ENCODE measurements at regions not wholly inside any gene's neighbourhood (a gene's known extent, or its start where the extent isn't known, plus 50 kb on each side); places are given as distances from the start of the nearest gene placed in this dataset.

GRCh38 chr9:78502566-78502965 is 205.6 kb downstream of the PSAT1 start:
- no peak for DNase-seq (ENCODE audit: low read depth)
- H3K4me3 ChIP-seq (ENCODE audit: low read depth, low read length): no peak overlapping the region
- in situ Hi-C loops (cut with HindIII; ENCODE audit: low sequenced_read_pairs): no loop called here
- TF ChIP-seq, protein P1, sequence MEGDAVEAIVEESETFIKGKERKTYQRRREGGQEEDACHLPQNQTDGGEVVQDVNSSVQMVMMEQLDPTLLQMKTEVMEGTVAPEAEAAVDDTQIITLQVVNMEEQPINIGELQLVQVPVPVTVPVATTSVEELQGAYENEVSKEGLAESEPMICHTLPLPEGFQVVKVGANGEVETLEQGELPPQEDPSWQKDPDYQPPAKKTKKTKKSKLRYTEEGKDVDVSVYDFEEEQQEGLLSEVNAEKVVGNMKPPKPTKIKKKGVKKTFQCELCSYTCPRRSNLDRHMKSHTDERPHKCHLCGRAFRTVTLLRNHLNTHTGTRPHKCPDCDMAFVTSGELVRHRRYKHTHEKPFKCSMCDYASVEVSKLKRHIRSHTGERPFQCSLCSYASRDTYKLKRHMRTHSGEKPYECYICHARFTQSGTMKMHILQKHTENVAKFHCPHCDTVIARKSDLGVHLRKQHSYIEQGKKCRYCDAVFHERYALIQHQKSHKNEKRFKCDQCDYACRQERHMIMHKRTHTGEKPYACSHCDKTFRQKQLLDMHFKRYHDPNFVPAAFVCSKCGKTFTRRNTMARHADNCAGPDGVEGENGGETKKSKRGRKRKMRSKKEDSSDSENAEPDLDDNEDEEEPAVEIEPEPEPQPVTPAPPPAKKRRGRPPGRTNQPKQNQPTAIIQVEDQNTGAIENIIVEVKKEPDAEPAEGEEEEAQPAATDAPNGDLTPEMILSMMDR (IDR thresholded peaks at IDR 0.05; ENCODE audit: low read depth, low read length, missing control alignments): no peak

- in situ Hi-C loops (cut with HindIII; ENCODE audit: low sequenced_read_pairs): no loop called here
- TF ChIP-seq, protein P1 (IDR thresholded peaks at IDR 0.05; ENCODE audit: low read depth, low read length, missing control alignments): no peak
Measured at GRCh38 chr9:78505546-78505945, 208.6 kb downstream of the PSAT1 start.

GRCh38 chr9:78507037-78507436 is 210.1 kb downstream of the PSAT1 start:
- H3K4me3 ChIP-seq (ENCODE audit: low read depth, low read length): no peak overlapping the region
- no peak for DNase-seq (ENCODE audit: low read depth)
- TF ChIP-seq, protein P1 (IDR thresholded peaks at IDR 0.05; ENCODE audit: low read depth, low read length, missing control alignments): no peak
- in situ Hi-C loops (cut with HindIII; ENCODE audit: low sequenced_read_pairs): no loop called here

More at GRCh38 chr9:78505546-78505945, 208.6 kb downstream of the PSAT1 start:
- no peak for DNase-seq (ENCODE audit: low read depth)
- H3K4me3 ChIP-seq (ENCODE audit: low read depth, low read length): no peak overlapping the region

GRCh38 chr9:78510035-78510434 is 213.1 kb downstream of the PSAT1 start:
- TF ChIP-seq, protein P1 (IDR thresholded peaks at IDR 0.05; ENCODE audit: low read depth, low read length, missing control alignments): no peak
- no peak for DNase-seq (ENCODE audit: low read depth)
- in situ Hi-C loops (cut with HindIII; ENCODE audit: low sequenced_read_pairs): no loop called here
- no peak overlapping the region for H3K4me3 ChIP-seq (ENCODE audit: low read depth, low read length)

GRCh38 chr9:78515108-78515507 is 218.2 kb downstream of the PSAT1 start:
- in situ Hi-C loops (cut with HindIII; ENCODE audit: low sequenced_read_pairs): no loop called here
- no peak for DNase-seq (ENCODE audit: low read depth)
- no peak overlapping the region for H3K4me3 ChIP-seq (ENCODE audit: low read depth, low read length)
- TF ChIP-seq, protein P1 (IDR thresholded peaks at IDR 0.05; ENCODE audit: low read depth, low read length, missing control alignments): no peak

- no peak overlapping the region for H3K4me3 ChIP-seq (ENCODE audit: low read depth, low read length)
- in situ Hi-C loops (cut with HindIII; ENCODE audit: low sequenced_read_pairs): no loop called here
- TF ChIP-seq, protein P1 (IDR thresholded peaks at IDR 0.05; ENCODE audit: low read depth, low read length, missing control alignments): no peak
- DNase-seq (ENCODE audit: low read depth): no peak
Measured at GRCh38 chr9:78519786-78520185, 222.9 kb downstream of the PSAT1 start.

DNA sequence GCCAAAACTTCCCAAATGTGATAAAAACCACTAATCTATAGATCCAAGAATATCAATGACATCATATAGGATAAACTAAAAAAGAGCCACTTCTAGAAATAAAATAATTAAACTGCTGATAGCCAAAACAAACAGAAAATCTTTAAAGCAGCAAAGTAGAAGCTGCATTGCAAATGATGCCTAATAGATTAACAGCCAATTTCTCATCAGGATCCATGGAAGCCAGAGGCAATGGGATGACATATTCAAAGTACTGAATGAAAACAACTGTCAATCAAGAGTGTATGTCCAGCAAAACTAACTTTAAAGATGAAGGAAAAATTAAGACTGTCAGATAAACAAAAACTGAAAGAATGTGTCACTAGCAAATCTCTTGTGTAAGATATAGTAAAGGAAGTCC is 224.8 kb downstream of the PSAT1 start:
- no peak for DNase-seq (ENCODE audit: low read depth)
- in situ Hi-C loops (cut with HindIII; ENCODE audit: low sequenced_read_pairs): no loop called here

More for the DNA sequence above, 224.8 kb downstream of the PSAT1 start:
- no peak overlapping the region for H3K4me3 ChIP-seq (ENCODE audit: low read depth, low read length)
- TF ChIP-seq, protein P1 (IDR thresholded peaks at IDR 0.05; ENCODE audit: low read depth, low read length, missing control alignments): no peak
